ENCODE measurements at regions not wholly inside any gene's neighbourhood (a gene's known extent, or its start where the extent isn't known, plus 50 kb on each side); places are given as distances from the start of the nearest gene placed in this dataset.

GRCh38 chr9:13022756-13023155 lies 247.9 kb downstream of the LURAP1L start:
- DNase-seq (ENCODE audit: low read depth) = no peak
- H3K4me3 ChIP-seq (ENCODE audit: low read depth, low read length) = no peak overlapping the region
- TF ChIP-seq CTCF (IDR thresholded peaks at IDR 0.05; ENCODE audit: control insufficient read depth, extremely low read depth, insufficient read depth) = no peak

- H3K4me3 ChIP-seq (ENCODE audit: low read depth, low read length) = no peak overlapping the region
- TF ChIP-seq CTCF (IDR thresholded peaks at IDR 0.05; ENCODE audit: control insufficient read depth, extremely low read depth, insufficient read depth) = no peak
- DNase-seq (ENCODE audit: low read depth) = no peak
These were observed 248.7 kb downstream of the LURAP1L start for GRCh38 chr9:13023498-13023897.

- no peak overlapping the region for H3K4me3 ChIP-seq (ENCODE audit: low read depth, low read length)
- DNase-seq (ENCODE audit: low read depth) = no peak
- no peak for TF ChIP-seq CTCF (IDR thresholded peaks at IDR 0.05; ENCODE audit: control insufficient read depth, extremely low read depth, insufficient read depth)
These were observed 252.1 kb downstream of the LURAP1L start for GRCh38 chr9:13026956-13027355.

GRCh38 chr9:13027879-13028278 lies 251.6 kb downstream of the MPDZ start:
- no peak for DNase-seq (ENCODE audit: low read depth)
- no peak overlapping the region for H3K4me3 ChIP-seq (ENCODE audit: low read depth, low read length)
- no peak for TF ChIP-seq CTCF (IDR thresholded peaks at IDR 0.05; ENCODE audit: control insufficient read depth, extremely low read depth, insufficient read depth)

- no peak for TF ChIP-seq CTCF (IDR thresholded peaks at IDR 0.05; ENCODE audit: control insufficient read depth, extremely low read depth, insufficient read depth)
These were observed 246.9 kb downstream of the MPDZ start for GRCh38 chr9:13032585-13032984.

GRCh38 chr9:13033959-13034693 lies 245.4 kb downstream of the MPDZ start:
- no peak overlapping the region for H3K4me3 ChIP-seq (ENCODE audit: low read depth, low read length)
- TF ChIP-seq CTCF (IDR thresholded peaks at IDR 0.05; ENCODE audit: control insufficient read depth, extremely low read depth, insufficient read depth) = peak; percentile 95
- DNase-seq (ENCODE audit: low read depth) = peak; percentile 54

More at GRCh38 chr9:13032585-13032984, 246.9 kb downstream of the MPDZ start:
- no peak overlapping the region for H3K4me3 ChIP-seq (ENCODE audit: low read depth, low read length)
- DNase-seq (ENCODE audit: low read depth) = no peak

- H3K4me3 ChIP-seq (ENCODE audit: low read depth, low read length) = no peak overlapping the region
- DNase-seq (ENCODE audit: low read depth) = no peak
- no peak for TF ChIP-seq CTCF (IDR thresholded peaks at IDR 0.05; ENCODE audit: control insufficient read depth, extremely low read depth, insufficient read depth)
These were observed 244.8 kb downstream of the MPDZ start for GRCh38 chr9:13034694-13035002.

All from LNCaP clone FGC (cell line).